CD14-positive monocyte (primary cell): ENCODE measurements at regions not wholly inside any gene's neighbourhood (a gene's known extent, or its start where the extent isn't known, plus 50 kb on each side); places are given as distances from the start of the nearest gene placed in this dataset.

Experiments
- DNase-seq, 3 donors: peaks; one replicate each; pipeline ENCODE4 v3.0.0-alpha.2; 2011 to 2022
- H2AFZ ChIP-seq: 2 replicates; pipeline ENCODE4 v1.6.0; 2012; ENCODE audit warnings: mild to moderate bottlenecking, low read depth, low read length, inconsistent platforms; ENCODE audit not compliant: insufficient read depth, poor library complexity, severe bottlenecking
- H3K27ac ChIP-seq, 2 donors: 1 replicate in 1 of 2; 2 replicates in 1 of 2; pipeline ENCODE4 v1.5.1; 2012 to 2013; ENCODE audit warnings: low read length in 2 of 2, control low read depth in 1 of 2, inconsistent platforms in 1 of 2, low read depth in 1 of 2, mild to moderate bottlenecking in 1 of 2
- H3K27me3 ChIP-seq, 2 donors: one replicate each; pipeline versions ENCODE4 v1.6.0 to v1.6.1; 2011 to 2013; ENCODE audit warnings: low read length in 2 of 2; ENCODE audit not compliant: control insufficient read depth in 2 of 2, insufficient read depth in 2 of 2
- H3K36me3 ChIP-seq, 2 donors: replicated peaks in 1 of 2; 1 replicate in 1 of 2; 2 replicates in 1 of 2; pipeline versions ENCODE4 v1.5.1 to v1.6.1; 2012 to 2013; ENCODE audit warnings: low read length in 2 of 2, control low read depth in 1 of 2, inconsistent platforms in 1 of 2, mild to moderate bottlenecking in 1 of 2; ENCODE audit not compliant: insufficient read depth in 2 of 2, control insufficient read depth in 1 of 2
- H3K4me1 ChIP-seq, 2 donors: 1 replicate in 1 of 2; 2 replicates in 1 of 2; pipeline versions ENCODE4 v1.5.1 to v1.6.1; 2012 to 2013; ENCODE audit warnings: low read length in 2 of 2, control low read depth in 1 of 2, inconsistent platforms in 1 of 2, mild to moderate bottlenecking in 1 of 2, moderate library complexity in 1 of 2; ENCODE audit not compliant: insufficient read depth in 2 of 2, control insufficient read depth in 1 of 2
- H3K4me2 ChIP-seq: replicated peaks from 2 replicates; pipeline ENCODE3; 2012; ENCODE audit warnings: low read length, moderate library complexity, mild to moderate bottlenecking; ENCODE audit not compliant: poor library complexity, severe bottlenecking; ENCODE audit errors: extremely low read depth
- H3K4me3 ChIP-seq, 3 experiments: fragments of 200-600 bp in 1 of 3; sonication (generic) in 1 of 3; replicated peaks in 1 of 3; 1 replicate in 2 of 3; 2 replicates in 1 of 3; pipeline ENCODE4 v1.5.1; 2011 to 2013; ENCODE audit warnings: low read length in 3 of 3, mild to moderate bottlenecking in 3 of 3, control low read depth in 2 of 3, low read depth in 2 of 3, inconsistent platforms in 1 of 3, moderate library complexity in 1 of 3
- H3K79me2 ChIP-seq: 2 replicates; pipeline ENCODE4 v1.6.0; 2012; ENCODE audit warnings: mild to moderate bottlenecking, control low read depth, inconsistent platforms, low read length, moderate library complexity; ENCODE audit not compliant: insufficient read depth
- H3K9ac ChIP-seq: 2 replicates; pipeline ENCODE4 v1.6.0; 2017; ENCODE audit warnings: low read length, mild to moderate bottlenecking; ENCODE audit not compliant: insufficient read depth, poor library complexity, severe bottlenecking
- H3K9me3 ChIP-seq, 2 donors: replicated peaks in 1 of 2; 1 replicate in 1 of 2; 2 replicates in 1 of 2; pipeline versions ENCODE4 v1.5.1 to v1.6.1; 2012 to 2013; ENCODE audit warnings: low read length in 2 of 2, control low read depth in 1 of 2; ENCODE audit not compliant: control insufficient read depth in 1 of 2, insufficient read depth in 1 of 2
- H4K20me1 ChIP-seq: 2 replicates; pipeline ENCODE4 v1.6.0; 2012; ENCODE audit warnings: mild to moderate bottlenecking, low read length, control low read depth, moderate library complexity; ENCODE audit not compliant: insufficient read depth
- H3K27ac Mint-ChIP-seq, 7 donors: one replicate each; pipeline ENCODE4 v1.8.0; 2020; ENCODE audit warnings: mild to moderate bottlenecking in 7 of 7, mixed read lengths in 7 of 7, moderate library complexity in 6 of 7, inconsistent platforms in 2 of 7
- H3K27me3 Mint-ChIP-seq, 3 donors: one replicate each; pipeline ENCODE4 v1.8.0; 2021 to 2022; ENCODE audit warnings: low read depth in 3 of 3, mild to moderate bottlenecking in 3 of 3, mixed read lengths in 3 of 3, moderate library complexity in 3 of 3, inconsistent platforms in 1 of 3
- H3K36me3 Mint-ChIP-seq, 2 donors: one replicate each; pipeline ENCODE4 v1.8.0; 2020; ENCODE audit warnings: mixed read lengths in 2 of 2, inconsistent platforms in 1 of 2, mild to moderate bottlenecking in 1 of 2
- H3K4me1 Mint-ChIP-seq: one replicate; pipeline ENCODE4 v1.8.0; 2020; ENCODE audit warnings: mild to moderate bottlenecking, mixed read lengths
- H3K4me3 Mint-ChIP-seq, 2 donors: one replicate each; pipeline ENCODE4 v1.8.0; 2020; ENCODE audit warnings: mild to moderate bottlenecking in 2 of 2, mixed read lengths in 2 of 2, moderate library complexity in 1 of 2
- H3K9me3 Mint-ChIP-seq, 7 donors: one replicate each; pipeline ENCODE4 v1.8.0; 2020 to 2022; ENCODE audit warnings: mixed read lengths in 7 of 7, mild to moderate bottlenecking in 6 of 7, moderate library complexity in 6 of 7, inconsistent platforms in 2 of 7
- WGBS: methylation state at CpG from one replicate; pipeline ENCODE4 v1.1.5; 2013; ENCODE audit warnings: missing lambda C conversion rate; ENCODE audit not compliant: insufficient coverage; 5-methylcytosine and 5-hydroxymethylcytosine counted together
- intact Hi-C, 2 donors: fragments of 100-400 bp; cut with micrococcal nuclease; formaldehyde crosslinking; loops; one replicate each; pipeline versions ENCODE4 v1.15.0 to v1.15.1; 2023
- TF ChIP-seq, protein P1 (sequence below): fragments of 200-600 bp; IDR thresholded peaks from one replicate; pipeline ENCODE4 v1.8.0; 2022; ENCODE audit warnings: antibody characterized with exemption, mild to moderate bottlenecking

DNA sequence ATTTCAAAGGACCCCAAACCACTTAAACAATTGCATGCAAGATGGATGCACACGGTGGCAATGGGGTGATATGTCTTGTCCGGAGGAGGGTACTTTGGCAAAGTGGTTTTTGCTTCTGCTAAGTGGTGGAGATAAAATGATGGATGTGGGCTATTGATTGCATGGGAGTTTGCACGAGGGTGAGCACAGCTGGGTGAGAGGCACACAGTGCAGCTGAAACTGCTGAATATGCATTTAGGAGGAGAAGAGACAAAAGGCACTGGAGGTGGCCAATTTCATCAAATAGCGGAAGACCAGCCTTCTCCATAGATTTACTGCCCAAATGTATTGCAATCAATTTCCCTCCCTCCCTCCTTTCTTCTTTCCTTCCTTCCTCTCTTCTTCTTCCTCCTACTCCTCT lies 414.4 kb upstream of the EEF2KMT start:
- H3K27me3 Mint-ChIP-seq = peaks cover 1 to 4% (median 2%) of the 10 kb centered on the region in 3 donors
- intact Hi-C loops = no loop called here
- H3K9me3 Mint-ChIP-seq = peaks cover 0 to 8% (median 3%) of the 10 kb centered on the region in 7 donors
- H3K36me3 ChIP-seq = no peaks in the 10 kb centered on the region
- H3K4me3 ChIP-seq = no peak overlapping the region
- H3K27ac ChIP-seq = no peak overlapping the region
- H3K4me2 ChIP-seq = no peak overlapping the region
- H3K9me3 ChIP-seq = peaks cover 0 to 4% of the 10 kb centered on the region in 2 donors
- no peak overlapping the region for H2AFZ ChIP-seq
- no peak overlapping the region for H3K9ac ChIP-seq
- TF ChIP-seq, protein P1, sequence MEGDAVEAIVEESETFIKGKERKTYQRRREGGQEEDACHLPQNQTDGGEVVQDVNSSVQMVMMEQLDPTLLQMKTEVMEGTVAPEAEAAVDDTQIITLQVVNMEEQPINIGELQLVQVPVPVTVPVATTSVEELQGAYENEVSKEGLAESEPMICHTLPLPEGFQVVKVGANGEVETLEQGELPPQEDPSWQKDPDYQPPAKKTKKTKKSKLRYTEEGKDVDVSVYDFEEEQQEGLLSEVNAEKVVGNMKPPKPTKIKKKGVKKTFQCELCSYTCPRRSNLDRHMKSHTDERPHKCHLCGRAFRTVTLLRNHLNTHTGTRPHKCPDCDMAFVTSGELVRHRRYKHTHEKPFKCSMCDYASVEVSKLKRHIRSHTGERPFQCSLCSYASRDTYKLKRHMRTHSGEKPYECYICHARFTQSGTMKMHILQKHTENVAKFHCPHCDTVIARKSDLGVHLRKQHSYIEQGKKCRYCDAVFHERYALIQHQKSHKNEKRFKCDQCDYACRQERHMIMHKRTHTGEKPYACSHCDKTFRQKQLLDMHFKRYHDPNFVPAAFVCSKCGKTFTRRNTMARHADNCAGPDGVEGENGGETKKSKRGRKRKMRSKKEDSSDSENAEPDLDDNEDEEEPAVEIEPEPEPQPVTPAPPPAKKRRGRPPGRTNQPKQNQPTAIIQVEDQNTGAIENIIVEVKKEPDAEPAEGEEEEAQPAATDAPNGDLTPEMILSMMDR = no peak
- no peak for DNase-seq
- 38% methylated on average over 2 of the region's 4 CpGs for WGBS
- no peak overlapping the region for H3K27ac Mint-ChIP-seq
- H3K4me1 ChIP-seq = no peaks in the 10 kb centered on the region
- no peaks in the 10 kb centered on the region for H3K4me1 Mint-ChIP-seq
- no peaks in the 10 kb centered on the region for H3K36me3 Mint-ChIP-seq
- H3K4me3 Mint-ChIP-seq = no peak overlapping the region
- H3K79me2 ChIP-seq = no peaks in the 10 kb centered on the region
- H4K20me1 ChIP-seq = no peaks in the 10 kb centered on the region
- no peaks in the 10 kb centered on the region for H3K27me3 ChIP-seq

DNA sequence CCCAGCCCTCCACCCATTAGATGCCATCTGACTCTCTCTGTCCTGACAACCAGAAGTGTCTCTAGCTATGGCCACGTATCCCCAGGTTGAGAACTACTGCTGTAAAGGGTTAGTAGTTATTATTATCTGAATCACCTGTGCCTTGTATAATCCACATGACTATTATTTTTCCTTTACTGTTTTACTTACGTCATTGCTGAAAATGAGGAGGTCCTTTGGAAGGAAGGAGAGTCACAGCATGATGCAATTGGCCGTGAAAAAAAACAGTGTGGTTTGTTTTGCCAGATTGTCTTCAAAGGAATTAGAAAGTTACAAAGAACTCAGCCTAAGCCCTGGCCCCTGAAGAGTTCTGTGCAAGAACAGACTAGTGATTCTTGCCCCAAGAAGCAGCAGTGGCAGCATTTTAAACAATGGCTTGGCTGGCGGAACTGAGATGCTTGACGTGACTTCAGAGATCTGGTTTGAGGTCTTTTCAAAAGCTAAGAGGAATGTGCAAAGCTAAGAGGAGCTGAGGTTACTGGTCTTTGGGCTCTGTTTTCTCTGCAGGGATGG lies 413.3 kb upstream of the EEF2KMT start:
- Histone ChIP-seq H3K4me1 (no peaks in the 10 kb centered on the region), H4K20me1 (no peaks in the 10 kb centered on the region), H3K36me3 (no peaks in the 10 kb centered on the region), H3K4me2 (no peak overlapping the region), H3K27me3 (no peaks in the 10 kb centered on the region), H3K9me3 (peaks cover 0 to 4% of the 10 kb centered on the region in 2 donors), H2AFZ (no peak overlapping the region), H3K27ac (no peak overlapping the region), H3K79me2 (no peaks in the 10 kb centered on the region), H3K9ac (no peak overlapping the region), H3K4me3 (no peak overlapping the region)
- WGBS = 26% methylated on average over 3 of the region's 5 CpGs
- H3K27me3 Mint-ChIP-seq = peaks cover 2 to 4% (median 2%) of the 10 kb centered on the region in 3 donors
- H3K4me3 Mint-ChIP-seq = no peak overlapping the region
- H3K4me1 Mint-ChIP-seq = no peaks in the 10 kb centered on the region
- intact Hi-C loops = no loop called here
- H3K9me3 Mint-ChIP-seq = peaks cover 0 to 4% (median 0%) of the 10 kb centered on the region in 7 donors
- H3K36me3 Mint-ChIP-seq = no peaks in the 10 kb centered on the region
- TF ChIP-seq, protein P1 = no peak
- no peak overlapping the region for H3K27ac Mint-ChIP-seq
- DNase-seq = no peak
